ENCODE measurements at regions not wholly inside any gene's neighbourhood (a gene's known extent, or its start where the extent isn't known, plus 50 kb on each side); places are given as distances from the start of the nearest gene placed in this dataset.

DNA sequence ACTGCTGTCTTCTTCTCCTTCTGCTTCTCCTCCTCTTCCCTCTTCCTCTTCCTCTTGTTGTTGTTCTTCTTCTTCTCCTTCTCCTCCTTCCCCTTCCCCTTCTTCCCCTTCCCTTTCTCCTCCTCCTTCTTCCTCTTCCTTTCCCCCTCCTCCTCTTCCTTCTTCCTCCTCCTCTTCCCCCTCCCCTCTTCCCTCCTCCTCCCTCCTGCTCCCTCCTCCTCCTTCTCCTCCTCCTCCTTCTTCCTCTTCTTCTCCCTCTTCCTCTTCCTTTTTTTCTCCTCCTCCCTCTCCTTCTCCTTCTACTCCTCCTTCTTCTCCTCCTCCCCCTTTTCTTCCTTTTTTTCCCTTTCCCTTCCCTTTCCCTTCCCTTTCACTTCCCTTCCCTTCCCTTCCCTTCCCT lies 245.0 kb upstream of the IRX5 start:
- DNase-seq (ENCODE audit: low spot score) = no peak
- TF ChIP-seq, protein P1, sequence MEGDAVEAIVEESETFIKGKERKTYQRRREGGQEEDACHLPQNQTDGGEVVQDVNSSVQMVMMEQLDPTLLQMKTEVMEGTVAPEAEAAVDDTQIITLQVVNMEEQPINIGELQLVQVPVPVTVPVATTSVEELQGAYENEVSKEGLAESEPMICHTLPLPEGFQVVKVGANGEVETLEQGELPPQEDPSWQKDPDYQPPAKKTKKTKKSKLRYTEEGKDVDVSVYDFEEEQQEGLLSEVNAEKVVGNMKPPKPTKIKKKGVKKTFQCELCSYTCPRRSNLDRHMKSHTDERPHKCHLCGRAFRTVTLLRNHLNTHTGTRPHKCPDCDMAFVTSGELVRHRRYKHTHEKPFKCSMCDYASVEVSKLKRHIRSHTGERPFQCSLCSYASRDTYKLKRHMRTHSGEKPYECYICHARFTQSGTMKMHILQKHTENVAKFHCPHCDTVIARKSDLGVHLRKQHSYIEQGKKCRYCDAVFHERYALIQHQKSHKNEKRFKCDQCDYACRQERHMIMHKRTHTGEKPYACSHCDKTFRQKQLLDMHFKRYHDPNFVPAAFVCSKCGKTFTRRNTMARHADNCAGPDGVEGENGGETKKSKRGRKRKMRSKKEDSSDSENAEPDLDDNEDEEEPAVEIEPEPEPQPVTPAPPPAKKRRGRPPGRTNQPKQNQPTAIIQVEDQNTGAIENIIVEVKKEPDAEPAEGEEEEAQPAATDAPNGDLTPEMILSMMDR (IDR thresholded peaks at IDR 0.05) = no peak
- Histone ChIP-seq H3K4me3 (no peak overlapping the region), H3K27ac (no peak overlapping the region)

DNA sequence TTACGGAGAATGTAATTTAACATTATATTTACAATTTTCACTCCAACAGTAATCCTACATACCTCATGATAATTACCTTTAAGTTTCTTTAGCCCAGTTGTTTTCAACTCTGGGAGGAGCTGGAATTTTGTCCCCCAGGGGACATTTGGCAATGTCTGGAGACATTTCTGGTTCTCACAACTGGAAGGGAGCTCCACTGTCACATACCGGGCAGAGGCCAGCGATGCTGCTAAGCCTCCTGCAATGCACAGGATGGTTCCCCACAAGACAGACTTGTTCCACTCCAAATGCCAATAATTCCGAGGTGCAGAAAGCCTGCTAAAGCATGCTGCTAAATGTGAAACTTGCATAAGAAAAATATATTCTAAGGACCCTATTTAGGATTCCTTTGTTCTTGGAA lies 251.1 kb upstream of the IRX5 start:
- H3K27ac ChIP-seq = no peak overlapping the region
- no peak for DNase-seq (ENCODE audit: low spot score)
- TF ChIP-seq, protein P1 (IDR thresholded peaks at IDR 0.05) = no peak
- no peak overlapping the region for H3K4me3 ChIP-seq

DNA sequence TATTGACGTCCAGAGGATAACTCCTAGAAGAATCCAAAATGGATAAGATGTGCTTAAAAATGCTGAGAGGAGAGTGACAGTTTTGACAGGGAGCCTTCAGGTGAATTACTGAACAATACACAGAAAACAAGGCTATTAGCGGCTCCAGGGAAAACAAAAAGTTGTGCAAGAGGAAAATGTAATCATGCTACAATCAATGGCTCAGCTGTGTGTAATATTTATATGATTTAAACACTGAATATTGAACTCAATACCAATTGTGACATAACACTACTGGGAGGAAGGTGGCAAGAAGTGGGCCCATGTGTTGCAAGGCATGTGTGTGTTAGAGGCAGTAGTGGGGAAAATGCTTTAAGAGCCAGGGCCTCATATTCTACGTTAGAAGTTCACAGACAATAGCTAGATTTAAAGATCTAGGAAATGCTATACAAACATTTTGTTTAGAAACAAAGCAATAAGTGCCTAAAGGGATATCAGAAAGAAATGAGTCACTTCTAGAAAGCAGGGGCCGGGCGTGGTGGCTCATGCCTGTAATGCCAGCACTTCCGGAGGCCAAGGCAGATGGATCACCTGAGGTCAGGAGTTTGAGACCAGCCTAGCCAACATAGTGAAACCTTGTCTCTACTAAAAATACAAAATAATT lies 253.2 kb upstream of the IRX5 start:
- H3K4me3 ChIP-seq = no peak overlapping the region
- no peak for DNase-seq (ENCODE audit: low spot score)
- no peak overlapping the region for H3K27ac ChIP-seq
- TF ChIP-seq, protein P1 (IDR thresholded peaks at IDR 0.05) = no peak

DNA sequence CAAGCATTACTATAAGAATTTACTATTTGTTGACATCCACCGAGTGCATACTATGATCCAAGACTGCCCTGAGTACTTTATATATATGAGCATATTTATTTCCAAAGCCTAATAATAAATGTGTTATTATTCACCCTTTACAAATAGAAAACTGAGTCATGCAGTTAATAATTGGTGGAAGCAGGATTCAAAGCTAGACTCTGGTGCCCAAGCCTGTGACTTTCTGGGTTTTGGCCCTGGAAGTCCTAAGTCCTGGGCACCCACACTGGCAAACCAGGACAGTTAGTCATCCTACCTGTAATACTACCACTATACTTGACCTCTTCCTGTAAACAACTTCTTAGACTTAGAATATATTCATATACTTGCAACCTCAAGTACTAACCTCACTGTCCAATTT lies 257.4 kb upstream of the IRX5 start:
- no peak overlapping the region for H3K4me3 ChIP-seq
- TF ChIP-seq, protein P1 (IDR thresholded peaks at IDR 0.05) = no peak
- no peak for DNase-seq (ENCODE audit: low spot score)
- H3K27ac ChIP-seq = no peak overlapping the region

DNA sequence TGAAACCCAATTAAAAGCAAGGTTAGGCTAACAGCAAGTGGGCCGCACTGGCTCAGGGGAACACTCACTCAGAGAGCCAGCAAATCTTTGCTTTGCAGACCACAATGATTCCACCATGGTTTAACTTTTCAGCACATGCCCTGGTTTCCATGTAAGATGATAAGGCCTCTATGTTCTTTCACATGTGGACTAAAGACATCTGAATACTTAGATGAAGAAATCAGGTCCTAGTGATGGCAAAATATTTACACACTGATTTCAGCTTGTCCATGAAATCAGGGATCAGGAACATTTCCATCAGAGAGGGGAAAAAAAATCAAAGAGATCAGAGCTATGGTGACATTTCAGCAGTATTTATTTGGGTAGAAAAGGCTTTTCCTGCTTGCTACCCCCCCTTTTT lies 258.2 kb upstream of the IRX5 start:
- Histone ChIP-seq H3K4me3 (no peak overlapping the region), H3K27ac (no peak overlapping the region)
- DNase-seq (ENCODE audit: low spot score) = no peak
- TF ChIP-seq, protein P1 (IDR thresholded peaks at IDR 0.05) = no peak

GRCh38 chr16:54657709-54658102 lies 273.0 kb upstream of the IRX5 start:
- no peak overlapping the region for H3K27ac ChIP-seq
- TF ChIP-seq, protein P1 (IDR thresholded peaks at IDR 0.05) = no peak
- H3K4me3 ChIP-seq = no peak overlapping the region
- no peak for DNase-seq (ENCODE audit: low spot score)

GRCh38 chr16:54657058-54657708 lies 273.5 kb upstream of the IRX5 start:
- TF ChIP-seq, protein P1 (IDR thresholded peaks at IDR 0.05) = no peak
- H3K27ac ChIP-seq = no peak overlapping the region
- no peak for DNase-seq (ENCODE audit: low spot score)
- no peak overlapping the region for H3K4me3 ChIP-seq

Data from coronary artery (tissue), 2 donors.